Spleen (tissue), 7 donors: ENCODE measurements at regions not wholly inside any gene's neighbourhood (a gene's known extent, or its start where the extent isn't known, plus 50 kb on each side); places are given as distances from the start of the nearest gene placed in this dataset.

ENCODE experiments used
- POLR2A ChIP-seq, 3 donors: fragments of 450-650 bp; IDR thresholded peaks; one replicate each; pipeline ENCODE4 v1.5.1; 2017; ENCODE audit warnings: antibody characterized with exemption in 3 of 3, mild to moderate bottlenecking in 1 of 3
- TF ChIP-seq, protein P1 (sequence below), 11 experiments: fragments of 200-600 bp in 7 of 11; fragments of 450-650 bp in 4 of 11; sonication (generic) in 4 of 11; IDR thresholded peaks in 8 of 11; conservative IDR thresholded peaks in 3 of 11; 1 replicate in 7 of 11; 2 replicates in 4 of 11; pipeline versions ENCODE4 v1.4.0 to v1.8.0; 2016 to 2021; ENCODE audit warnings: antibody characterized with exemption in 11 of 11, inconsistent platforms in 4 of 11, mild to moderate bottlenecking in 1 of 11
- donor health status: DM: no; HTN: no; CAD: no; lungs with moderate emphysema.
- donor health status: DM: no; HTN: no; CAD: no.
- donor health status: DM: no; HTN: no; CAD: no.

- TF ChIP-seq POLR2A (IDR thresholded peaks at IDR 0.05), result no peak
- TF ChIP-seq, protein P1, sequence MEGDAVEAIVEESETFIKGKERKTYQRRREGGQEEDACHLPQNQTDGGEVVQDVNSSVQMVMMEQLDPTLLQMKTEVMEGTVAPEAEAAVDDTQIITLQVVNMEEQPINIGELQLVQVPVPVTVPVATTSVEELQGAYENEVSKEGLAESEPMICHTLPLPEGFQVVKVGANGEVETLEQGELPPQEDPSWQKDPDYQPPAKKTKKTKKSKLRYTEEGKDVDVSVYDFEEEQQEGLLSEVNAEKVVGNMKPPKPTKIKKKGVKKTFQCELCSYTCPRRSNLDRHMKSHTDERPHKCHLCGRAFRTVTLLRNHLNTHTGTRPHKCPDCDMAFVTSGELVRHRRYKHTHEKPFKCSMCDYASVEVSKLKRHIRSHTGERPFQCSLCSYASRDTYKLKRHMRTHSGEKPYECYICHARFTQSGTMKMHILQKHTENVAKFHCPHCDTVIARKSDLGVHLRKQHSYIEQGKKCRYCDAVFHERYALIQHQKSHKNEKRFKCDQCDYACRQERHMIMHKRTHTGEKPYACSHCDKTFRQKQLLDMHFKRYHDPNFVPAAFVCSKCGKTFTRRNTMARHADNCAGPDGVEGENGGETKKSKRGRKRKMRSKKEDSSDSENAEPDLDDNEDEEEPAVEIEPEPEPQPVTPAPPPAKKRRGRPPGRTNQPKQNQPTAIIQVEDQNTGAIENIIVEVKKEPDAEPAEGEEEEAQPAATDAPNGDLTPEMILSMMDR (IDR thresholded peaks at IDR 0.05 in 8 of 11, conservative IDR thresholded peaks at IDR 0.05 in 3 of 11), result no peak
Observed at GRCh38 chr13:82569581-82569980, 1312.7 kb downstream of the SLITRK1 start.
